ENCODE measurements at regions not wholly inside any gene's neighbourhood (a gene's known extent, or its start where the extent isn't known, plus 50 kb on each side); places are given as distances from the start of the nearest gene placed in this dataset.
"Not testable (repeated sequence)": the region's sequence is repeated elsewhere in the genome, so short reads cannot be mapped to it uniquely, and the experiment has no call there.

- DNase-seq (ENCODE audit: insufficient read length) (no peak), FAIRE-seq (no peak)
- TF ChIP-seq POLR2AphosphoS5 (IDR thresholded peaks at IDR 0.05; ENCODE audit: low read depth, low read length) (no peak), TAF1 (IDR thresholded peaks at IDR 0.05; ENCODE audit: borderline replicate concordance, low read depth, low read length) (no peak), POLR2A (IDR thresholded peaks at IDR 0.05; ENCODE audit: low read depth, low read length) (no peak)
These were observed 191.3 kb upstream of the KCNJ3 start for GRCh38 chr2:154507186-154507585.

GRCh38 chr2:154518872-154519271 lies 179.6 kb upstream of the KCNJ3 start:
- TF ChIP-seq POLR2A (IDR thresholded peaks at IDR 0.05; ENCODE audit: low read depth, low read length): no peak
- no peak for TF ChIP-seq TAF1 (IDR thresholded peaks at IDR 0.05; ENCODE audit: borderline replicate concordance, low read depth, low read length)
- no peak for TF ChIP-seq POLR2AphosphoS5 (IDR thresholded peaks at IDR 0.05; ENCODE audit: low read depth, low read length)
- DNase-seq (ENCODE audit: insufficient read length): no peak
- FAIRE-seq: no peak

- not testable (repeated sequence) for FAIRE-seq; DNase-seq (ENCODE audit: insufficient read length)
These were observed 177.5 kb upstream of the KCNJ3 start for GRCh38 chr2:154520951-154521350.

GRCh38 chr2:154526234-154526633 lies 172.3 kb upstream of the KCNJ3 start:
- TF ChIP-seq TAF1 (IDR thresholded peaks at IDR 0.05; ENCODE audit: borderline replicate concordance, low read depth, low read length) (no peak), POLR2AphosphoS5 (IDR thresholded peaks at IDR 0.05; ENCODE audit: low read depth, low read length) (no peak), POLR2A (IDR thresholded peaks at IDR 0.05; ENCODE audit: low read depth, low read length) (no peak)
- DNase-seq (ENCODE audit: insufficient read length): no peak
- no peak for FAIRE-seq

- FAIRE-seq (peak; percentile 50), DNase-seq (ENCODE audit: insufficient read length) (no peak)
These were observed 170.5 kb upstream of the KCNJ3 start for GRCh38 chr2:154527962-154528361.

GRCh38 chr2:154532004-154532403 lies 166.5 kb upstream of the KCNJ3 start:
- no peak for DNase-seq (ENCODE audit: insufficient read length)
- TF ChIP-seq POLR2A (IDR thresholded peaks at IDR 0.05; ENCODE audit: low read depth, low read length): no peak
- TF ChIP-seq TAF1 (IDR thresholded peaks at IDR 0.05; ENCODE audit: borderline replicate concordance, low read depth, low read length): no peak
- TF ChIP-seq POLR2AphosphoS5 (IDR thresholded peaks at IDR 0.05; ENCODE audit: low read depth, low read length): no peak
- no peak for FAIRE-seq

More at GRCh38 chr2:154527962-154528361, 170.5 kb upstream of the KCNJ3 start:
- TF ChIP-seq POLR2A (IDR thresholded peaks at IDR 0.05; ENCODE audit: low read depth, low read length) (no peak), TAF1 (IDR thresholded peaks at IDR 0.05; ENCODE audit: borderline replicate concordance, low read depth, low read length) (no peak), POLR2AphosphoS5 (IDR thresholded peaks at IDR 0.05; ENCODE audit: low read depth, low read length) (no peak)

- no peak for DNase-seq (ENCODE audit: insufficient read length)
- FAIRE-seq: no peak
- no peak for TF ChIP-seq POLR2A (IDR thresholded peaks at IDR 0.05; ENCODE audit: low read depth, low read length)
- TF ChIP-seq TAF1 (IDR thresholded peaks at IDR 0.05; ENCODE audit: borderline replicate concordance, low read depth, low read length): no peak
- no peak for TF ChIP-seq POLR2AphosphoS5 (IDR thresholded peaks at IDR 0.05; ENCODE audit: low read depth, low read length)
These were observed 165.7 kb upstream of the KCNJ3 start for GRCh38 chr2:154532763-154533162.

- no peak for DNase-seq (ENCODE audit: insufficient read length)
- no peak for FAIRE-seq
- no peak for TF ChIP-seq TAF1 (IDR thresholded peaks at IDR 0.05; ENCODE audit: borderline replicate concordance, low read depth, low read length)
- TF ChIP-seq POLR2AphosphoS5 (IDR thresholded peaks at IDR 0.05; ENCODE audit: low read depth, low read length): no peak
- no peak for TF ChIP-seq POLR2A (IDR thresholded peaks at IDR 0.05; ENCODE audit: low read depth, low read length)
These were observed 165.1 kb upstream of the KCNJ3 start for GRCh38 chr2:154533300-154533940.

GRCh38 chr2:154537024-154537423 lies 161.5 kb upstream of the KCNJ3 start:
- TF ChIP-seq TAF1 (IDR thresholded peaks at IDR 0.05; ENCODE audit: borderline replicate concordance, low read depth, low read length): no peak
- TF ChIP-seq POLR2A (IDR thresholded peaks at IDR 0.05; ENCODE audit: low read depth, low read length): no peak
- TF ChIP-seq POLR2AphosphoS5 (IDR thresholded peaks at IDR 0.05; ENCODE audit: low read depth, low read length): no peak
- FAIRE-seq (no peak), DNase-seq (ENCODE audit: insufficient read length) (no peak)

GRCh38 chr2:154537843-154538450 lies 160.5 kb upstream of the KCNJ3 start:
- DNase-seq (ENCODE audit: insufficient read length) (no peak), FAIRE-seq (no peak)
- no peak for TF ChIP-seq TAF1 (IDR thresholded peaks at IDR 0.05; ENCODE audit: borderline replicate concordance, low read depth, low read length)

- FAIRE-seq (no peak), DNase-seq (ENCODE audit: insufficient read length) (no peak)
- TF ChIP-seq TAF1 (IDR thresholded peaks at IDR 0.05; ENCODE audit: borderline replicate concordance, low read depth, low read length) (no peak), POLR2AphosphoS5 (IDR thresholded peaks at IDR 0.05; ENCODE audit: low read depth, low read length) (no peak), POLR2A (IDR thresholded peaks at IDR 0.05; ENCODE audit: low read depth, low read length) (no peak)
These were observed 152.2 kb upstream of the KCNJ3 start for GRCh38 chr2:154546341-154546740.

- no peak for TF ChIP-seq TAF1 (IDR thresholded peaks at IDR 0.05; ENCODE audit: borderline replicate concordance, low read depth, low read length)
- TF ChIP-seq POLR2AphosphoS5 (IDR thresholded peaks at IDR 0.05; ENCODE audit: low read depth, low read length): no peak
- no peak for TF ChIP-seq POLR2A (IDR thresholded peaks at IDR 0.05; ENCODE audit: low read depth, low read length)
- DNase-seq (ENCODE audit: insufficient read length) (no peak), FAIRE-seq (no peak)
These were observed 148.6 kb upstream of the KCNJ3 start for GRCh38 chr2:154549869-154550268.
